ENCODE measurements at regions not wholly inside any gene's neighbourhood (a gene's known extent, or its start where the extent isn't known, plus 50 kb on each side); places are given as distances from the start of the nearest gene placed in this dataset.

GRCh38 chr2:167572883-167573619, 674.3 kb downstream of the STK39 start:
- TF ChIP-seq CTCF (IDR thresholded peaks at IDR 0.05) (no peak), POLR2A (IDR thresholded peaks at IDR 0.05) (no peak), EP300 (IDR thresholded peaks at IDR 0.05) (no peak)
